HG03565 (cell line): ENCODE measurements at regions not wholly inside any gene's neighbourhood (a gene's known extent, or its start where the extent isn't known, plus 50 kb on each side); places are given as distances from the start of the nearest gene placed in this dataset.
"Not testable (repeated sequence)": the region's sequence is repeated elsewhere in the genome, so short reads cannot be mapped to it uniquely, and the experiment has no call there.

Experiments
- ATAC-seq: cut with Tn5 transposase; IDR thresholded peaks from one replicate; pipeline ENCODE4 v1.9.1; 2021; ENCODE audit warnings: mild to moderate bottlenecking, moderate library complexity; ENCODE audit not compliant: unreplicated experiment

DNA sequence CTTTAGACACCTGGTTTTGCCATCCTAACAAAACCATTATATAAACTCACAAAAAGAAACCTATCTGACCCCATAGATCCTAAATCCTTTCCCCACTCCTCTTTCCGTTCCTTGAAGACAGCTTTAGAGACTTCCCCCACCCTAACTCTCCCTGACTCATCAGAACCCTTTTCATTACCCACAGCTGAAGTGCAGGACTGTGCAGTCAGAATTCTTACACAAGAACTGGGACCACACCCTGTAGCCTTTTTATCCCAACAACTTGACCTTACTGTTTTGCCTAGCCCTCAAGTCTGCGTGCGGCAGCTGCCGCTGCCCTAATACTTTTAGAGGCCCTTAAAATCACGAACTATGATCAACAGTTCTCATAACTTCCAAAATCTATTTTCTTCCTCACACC is 254.9 kb upstream of the GULP1 start:
- ATAC-seq, result not testable (repeated sequence)

DNA sequence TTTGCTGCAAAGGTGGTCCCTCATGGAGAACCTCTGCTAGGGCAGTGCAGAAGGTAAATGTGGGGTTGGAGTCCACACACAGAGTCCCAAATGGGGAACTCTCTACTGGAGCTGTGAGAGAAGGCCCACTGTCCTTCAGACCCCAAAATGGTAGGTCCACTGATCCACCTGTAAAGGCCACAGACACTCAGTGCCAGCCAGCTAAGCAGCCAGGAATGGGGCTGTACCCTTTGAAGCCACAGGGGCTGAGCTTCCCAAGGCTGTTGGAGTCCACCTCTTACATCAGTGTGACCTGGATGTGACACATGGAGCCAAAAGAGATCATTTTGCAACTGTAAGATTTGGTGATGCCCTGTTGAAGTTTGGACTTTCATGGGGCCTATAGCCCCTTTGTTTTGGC is 252.4 kb upstream of the GULP1 start:
- ATAC-seq, result no peak

DNA sequence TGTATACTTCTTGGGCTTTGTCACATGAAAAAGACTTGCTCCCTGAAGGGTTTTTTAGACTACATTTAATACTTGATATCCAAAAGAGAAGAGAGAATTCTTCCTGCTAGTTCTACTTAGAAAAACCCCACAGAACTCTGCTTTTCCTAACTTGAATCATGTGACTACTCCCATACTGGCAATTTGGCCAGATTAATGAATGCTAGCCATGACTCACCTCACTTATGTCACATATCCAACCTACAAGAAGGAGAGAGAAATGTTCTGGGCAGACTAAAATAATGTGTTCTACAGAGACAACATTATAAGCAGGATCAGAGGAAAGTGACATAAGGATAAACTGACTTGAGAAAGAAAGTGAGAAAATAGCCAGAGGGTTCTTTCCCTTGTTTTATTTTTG is 249.3 kb upstream of the GULP1 start:
- no peak for ATAC-seq

DNA sequence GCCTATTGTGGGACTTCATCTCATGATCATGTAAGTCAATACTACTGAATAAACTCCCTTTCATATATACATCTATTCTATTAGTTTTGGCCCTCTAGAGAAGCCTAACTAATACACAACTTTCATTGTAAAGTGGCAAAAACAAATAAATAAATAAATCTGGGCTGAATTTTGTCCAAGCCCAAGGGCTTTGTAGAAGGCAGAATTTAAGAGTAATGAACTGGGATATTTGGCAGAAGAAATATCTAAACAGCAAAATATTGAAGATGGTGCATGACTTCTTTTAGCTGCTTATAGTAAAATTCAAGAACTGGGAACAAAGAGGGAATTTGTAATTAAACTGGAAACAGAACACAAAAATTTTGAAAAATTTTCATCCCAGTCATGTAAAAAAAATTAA is 246.7 kb upstream of the GULP1 start:
- no peak for ATAC-seq

GRCh38 chr2:188046437-188046836 is 245.2 kb upstream of the GULP1 start:
- no peak for ATAC-seq

GRCh38 chr2:188047735-188048134 is 243.9 kb upstream of the GULP1 start:
- no peak for ATAC-seq

- ATAC-seq, result no peak
These were observed 240.9 kb upstream of the GULP1 start for GRCh38 chr2:188050726-188051125.

- no peak for ATAC-seq
These were observed 240.0 kb upstream of the GULP1 start for GRCh38 chr2:188051706-188052105.

DNA sequence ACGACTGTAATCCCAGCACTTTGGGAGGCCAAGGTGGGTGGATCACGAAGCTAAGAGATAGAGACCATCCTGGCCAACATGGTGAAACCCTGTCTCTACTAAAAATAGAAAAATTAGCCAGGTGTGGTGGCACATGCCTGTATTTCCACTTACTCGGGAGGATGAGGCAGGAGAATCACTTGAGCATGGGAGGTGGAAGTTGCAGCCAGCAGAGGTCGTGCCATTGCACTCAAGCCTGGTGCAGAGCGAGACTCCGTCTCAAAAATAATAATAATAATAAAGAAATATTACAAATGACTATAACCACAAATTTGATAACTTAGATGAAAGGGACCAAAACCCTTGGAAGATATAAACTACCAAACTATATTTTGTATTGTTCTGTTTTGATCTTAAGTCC is 226.3 kb upstream of the GULP1 start:
- no peak for ATAC-seq

- no peak for ATAC-seq
These were observed 223.6 kb upstream of the GULP1 start for GRCh38 chr2:188068093-188068492.

- peak; percentile 83 for ATAC-seq
These were observed 215.3 kb upstream of the GULP1 start for GRCh38 chr2:188076149-188077056.

DNA sequence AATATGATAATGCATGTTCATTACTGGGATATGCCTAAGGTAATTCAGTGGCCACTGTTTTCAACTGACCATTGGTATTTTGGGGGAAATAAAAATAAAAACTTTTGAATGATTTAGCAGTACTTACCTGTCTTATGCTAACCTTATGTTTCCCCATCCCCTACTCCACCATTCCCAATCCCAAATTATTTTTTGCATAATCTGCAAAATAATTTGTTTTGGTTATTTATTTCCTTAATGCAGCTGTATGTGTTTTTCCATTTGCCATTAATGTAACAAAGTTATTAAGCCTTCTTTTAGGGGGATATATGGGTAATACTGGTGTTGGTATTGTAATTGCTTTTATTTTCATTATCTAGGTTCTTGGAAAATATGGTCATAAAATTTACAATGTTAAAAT is 213.9 kb upstream of the GULP1 start:
- ATAC-seq, result no peak

- peak; percentile 40 for ATAC-seq
These were observed 213.1 kb upstream of the GULP1 start for GRCh38 chr2:188078534-188078933.

DNA sequence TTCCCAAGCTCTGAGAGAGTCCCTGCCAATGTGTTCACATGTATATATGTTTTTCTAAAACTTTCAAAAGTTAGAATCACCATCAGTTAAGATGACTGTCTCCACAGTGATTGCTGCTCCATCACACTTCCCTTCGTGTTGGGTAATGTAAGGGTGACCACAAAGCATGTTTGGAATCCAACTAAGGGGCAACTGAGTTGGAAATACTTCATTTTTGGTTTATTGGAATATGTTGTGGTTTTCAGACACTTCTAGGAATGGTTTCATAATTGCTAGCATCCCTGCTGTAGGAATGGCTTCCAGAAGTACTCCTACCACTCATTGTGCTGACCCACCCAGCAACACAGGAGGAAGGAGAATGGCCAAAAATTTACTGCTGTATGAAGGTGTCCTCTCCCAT is 212.5 kb upstream of the GULP1 start:
- no peak for ATAC-seq

DNA sequence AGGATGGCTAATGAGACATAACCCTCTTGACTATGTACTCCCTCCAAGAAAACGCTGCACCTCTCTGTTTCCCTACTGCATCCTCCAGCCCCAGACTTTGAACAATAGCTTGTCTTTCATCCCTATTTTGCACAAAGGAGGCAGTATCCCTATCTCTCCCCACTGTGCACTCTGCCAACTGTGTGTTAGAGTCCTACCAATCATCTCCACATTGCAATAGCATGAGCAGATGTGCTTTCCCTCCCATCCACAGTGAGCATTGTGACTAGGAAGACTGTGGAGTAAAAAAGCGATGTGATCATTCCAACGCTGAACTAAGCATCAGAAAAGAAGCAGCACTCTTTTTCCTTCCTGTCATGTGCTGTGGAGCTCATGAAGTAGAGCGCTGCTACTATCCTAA is 206.3 kb upstream of the GULP1 start:
- ATAC-seq, result no peak

GRCh38 chr2:188089901-188090300 is 201.8 kb upstream of the GULP1 start:
- no peak for ATAC-seq

- no peak for ATAC-seq
These were observed 200.5 kb upstream of the GULP1 start for GRCh38 chr2:188091220-188091619.

DNA sequence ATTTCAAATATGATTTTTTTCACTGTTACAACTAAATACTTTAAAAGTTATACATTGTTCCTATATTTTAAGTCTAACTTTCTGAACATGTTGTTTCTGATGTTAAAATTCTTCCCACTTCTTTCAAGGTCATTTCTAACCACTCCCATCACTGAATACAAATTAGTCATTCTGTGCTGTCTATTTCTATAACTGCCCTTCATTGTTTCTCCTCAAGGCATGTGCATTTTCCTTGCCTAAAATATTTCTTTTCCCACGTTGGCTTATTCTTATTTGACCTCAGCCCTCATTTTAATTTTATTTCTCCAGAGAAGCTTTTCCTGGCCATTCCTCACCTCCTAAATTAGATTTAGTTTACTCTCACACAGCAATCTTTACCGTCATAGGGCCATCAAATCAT is 198.9 kb upstream of the GULP1 start:
- no peak for ATAC-seq

DNA sequence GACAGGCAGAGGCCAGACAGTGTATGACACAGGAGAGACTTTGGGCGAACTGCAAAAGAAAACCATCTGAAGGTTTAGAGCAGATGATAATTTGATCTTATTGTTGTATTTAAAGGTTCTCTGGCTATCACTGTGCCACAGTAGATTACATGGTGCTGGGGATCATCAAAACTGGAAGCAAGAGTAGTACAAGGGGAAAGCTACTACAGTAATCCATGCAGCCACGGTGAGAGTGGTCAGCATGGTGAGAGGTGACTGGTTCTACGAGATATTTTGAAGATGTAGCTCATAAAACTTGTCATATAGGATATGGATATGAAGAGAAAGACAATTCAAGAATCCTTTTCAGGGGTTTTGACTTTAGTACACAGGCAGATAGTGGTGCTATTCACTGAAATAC is 194.8 kb upstream of the GULP1 start:
- ATAC-seq, result no peak

- no peak for ATAC-seq
These were observed 188.8 kb upstream of the GULP1 start for GRCh38 chr2:188102881-188103280.

- no peak for ATAC-seq
These were observed 177.7 kb upstream of the GULP1 start for GRCh38 chr2:188114014-188114413.

DNA sequence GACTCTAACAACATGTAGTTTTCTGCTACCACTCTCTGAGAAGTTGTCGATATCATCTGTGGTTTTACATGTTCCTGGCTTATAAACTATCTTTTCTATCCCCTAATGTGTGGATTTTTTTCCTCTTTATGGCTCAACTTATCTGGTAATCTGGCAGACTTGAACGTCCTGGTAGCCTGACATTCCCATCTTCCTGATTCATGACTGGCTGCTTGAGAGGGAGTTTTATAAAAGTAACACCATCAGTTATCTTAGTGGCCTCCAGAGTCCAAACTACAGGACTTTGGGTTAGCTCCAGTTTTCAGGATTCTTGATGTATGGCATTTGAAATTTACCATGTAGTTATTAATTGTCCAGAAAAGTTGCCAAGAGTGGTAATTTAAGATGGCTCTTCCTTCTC is 174.0 kb upstream of the GULP1 start:
- ATAC-seq, result no peak

- no peak for ATAC-seq
These were observed 173.2 kb upstream of the GULP1 start for GRCh38 chr2:188118431-188118830.
